Tibial artery (tissue), 4 donors: ENCODE measurements at regions not wholly inside any gene's neighbourhood (a gene's known extent, or its start where the extent isn't known, plus 50 kb on each side); places are given as distances from the start of the nearest gene placed in this dataset.

ENCODE experiments used
- DNase-seq, 2 donors: peaks; one replicate each; pipeline ENCODE4 v3.0.0-alpha.2; 2019
- H3K27ac ChIP-seq, 2 donors: fragments of 200-600 bp; sonication (generic) in 1 of 2; 1 replicate in 1 of 2; 2 replicates in 1 of 2; pipeline ENCODE4 v1.5.1; 2018 to 2019; ENCODE audit warnings: mild to moderate bottlenecking in 1 of 2
- H3K27me3 ChIP-seq, 2 donors: fragments of 200-600 bp; sonication (generic) in 1 of 2; one replicate each; pipeline versions ENCODE4 v1.5.1 to v1.6.0; 2016 to 2019
- H3K36me3 ChIP-seq, 3 donors: fragments of 200-600 bp; sonication (generic) in 2 of 3; one replicate each; pipeline ENCODE4 v1.5.1; 2016 to 2019; ENCODE audit warnings: mild to moderate bottlenecking in 2 of 3
- H3K4me1 ChIP-seq, 4 donors: fragments of 200-600 bp; sonication (generic) in 2 of 4; 1 replicate in 3 of 4; 2 replicates in 1 of 4; pipeline ENCODE4 v1.5.1; 2016 to 2019
- H3K4me3 ChIP-seq, 2 donors: fragments of 200-600 bp; sonication (generic) in 1 of 2; 1 replicate in 1 of 2; 2 replicates in 1 of 2; pipeline ENCODE4 v1.5.1; 2018 to 2019; ENCODE audit warnings: mild to moderate bottlenecking in 2 of 2
- H3K9me3 ChIP-seq, 3 donors: fragments of 200-600 bp; sonication (generic) in 1 of 3; one replicate each; pipeline ENCODE4 v1.5.1; 2016 to 2019
- CTCF ChIP-seq, 2 experiments: fragments of 200-600 bp in 1 of 2; fragments of 450-650 bp in 1 of 2; IDR thresholded peaks; one replicate each; pipeline ENCODE4 v1.5.1; 2017 to 2019; ENCODE audit warnings: antibody characterized with exemption in 2 of 2, mild to moderate bottlenecking in 1 of 2, moderate library complexity in 1 of 2
- intact Hi-C: fragments of 100-400 bp; cut with DNase I; formaldehyde crosslinking; loops from one replicate; pipeline ENCODE4 v1.15.0; 2023; ENCODE audit warnings: low total_unique reads

GRCh38 chr2:104518256-104518655, 335.7 kb upstream of the POU3F3 start:
- Histone ChIP-seq H3K36me3 (no peaks in the 10 kb centered on the region), H3K27me3 (no peaks in the 10 kb centered on the region), H3K27ac (no peak overlapping the region), H3K4me3 (no peak overlapping the region), H3K4me1 (no peaks in the 10 kb centered on the region), H3K9me3 (no peaks in the 10 kb centered on the region)
- DNase-seq, result no peak
- intact Hi-C loops, result no loop called here
- no peak for TF ChIP-seq CTCF (IDR thresholded peaks at IDR 0.05)

- Histone ChIP-seq H3K27me3 (no peaks in the 10 kb centered on the region), H3K9me3 (no peaks in the 10 kb centered on the region), H3K4me1 (no peaks in the 10 kb centered on the region), H3K4me3 (no peak overlapping the region), H3K36me3 (no peaks in the 10 kb centered on the region), H3K27ac (no peak overlapping the region)
- intact Hi-C loops, result no loop called here
- DNase-seq, result no peak
- TF ChIP-seq CTCF (IDR thresholded peaks at IDR 0.05), result no peak
Measured at GRCh38 chr2:104521247-104521646, 332.7 kb upstream of the POU3F3 start.

GRCh38 chr2:104523921-104524320, 330.0 kb upstream of the POU3F3 start:
- no peak overlapping the region for H3K27ac ChIP-seq
- TF ChIP-seq CTCF (IDR thresholded peaks at IDR 0.05), result no peak
- H3K27me3 ChIP-seq, result no peaks in the 10 kb centered on the region
- intact Hi-C loops, result no loop called here
- H3K4me3 ChIP-seq, result no peak overlapping the region
- peaks cover 0 to 15% (median 2%) of the 10 kb centered on the region in 4 donors for H3K4me1 ChIP-seq
- H3K36me3 ChIP-seq, result no peaks in the 10 kb centered on the region
- DNase-seq, result no peak
- H3K9me3 ChIP-seq, result no peaks in the 10 kb centered on the region

- Histone ChIP-seq H3K9me3 (no peaks in the 10 kb centered on the region), H3K4me3 (no peak overlapping the region), H3K4me1 (peaks cover 0 to 15% (median 2%) of the 10 kb centered on the region in 4 donors), H3K36me3 (no peaks in the 10 kb centered on the region), H3K27me3 (no peaks in the 10 kb centered on the region), H3K27ac (peak overlapping the region in 1 of 2 donors; percentile 66)
- intact Hi-C loops, result no loop called here
- no peak for TF ChIP-seq CTCF (IDR thresholded peaks at IDR 0.05)
- peak in 1 of 2 donors; percentile 73 for DNase-seq
Measured at GRCh38 chr2:104528101-104528500, 325.8 kb upstream of the POU3F3 start.

- no peak for DNase-seq
- no peak for TF ChIP-seq CTCF (IDR thresholded peaks at IDR 0.05)
- intact Hi-C loops, result no loop called here
- Histone ChIP-seq H3K9me3 (no peaks in the 10 kb centered on the region), H3K27me3 (no peaks in the 10 kb centered on the region), H3K36me3 (no peaks in the 10 kb centered on the region), H3K27ac (no peak overlapping the region), H3K4me1 (peaks cover 0 to 15% (median 2%) of the 10 kb centered on the region in 4 donors), H3K4me3 (no peak overlapping the region)
Measured at GRCh38 chr2:104531122-104531521, 322.8 kb upstream of the POU3F3 start.

- Histone ChIP-seq H3K9me3 (no peaks in the 10 kb centered on the region), H3K4me3 (no peak overlapping the region), H3K27ac (no peak overlapping the region), H3K36me3 (no peaks in the 10 kb centered on the region), H3K27me3 (no peaks in the 10 kb centered on the region), H3K4me1 (no peaks in the 10 kb centered on the region)
- intact Hi-C loops, result no loop called here
- no peak for DNase-seq
- no peak for TF ChIP-seq CTCF (IDR thresholded peaks at IDR 0.05)
Measured at GRCh38 chr2:104537116-104537515, 316.8 kb upstream of the POU3F3 start.
